Ishikawa (cell line): ENCODE measurements at regions not wholly inside any gene's neighbourhood (a gene's known extent, or its start where the extent isn't known, plus 50 kb on each side); places are given as distances from the start of the nearest gene placed in this dataset.
"Not testable (repeated sequence)": the region's sequence is repeated elsewhere in the genome, so short reads cannot be mapped to it uniquely, and the experiment has no call there.

Experiments used
- CREB1 ChIP-seq: IDR thresholded peaks from 2 replicates; pipeline ENCODE4 v1.6.1; 2012; ENCODE audit warnings: low read depth
- RAD21 ChIP-seq: IDR thresholded peaks from 2 replicates; pipeline ENCODE4 v1.6.1; 2012; ENCODE audit warnings: low read depth
- TAF1 ChIP-seq: IDR thresholded peaks from 2 replicates; pipeline ENCODE4 v1.6.1; 2012; ENCODE audit warnings: low read depth, mild to moderate bottlenecking
- USF1 ChIP-seq: IDR thresholded peaks from 2 replicates; pipeline ENCODE4 v1.6.1; 2012
- TF ChIP-seq, protein P1 (sequence below): IDR thresholded peaks from 2 replicates; pipeline ENCODE4 v1.6.1; 2012

GRCh38 chr11:67804435-67805252, 130.2 kb upstream of the ALDH3B2 start:
- TF ChIP-seq, protein P1, sequence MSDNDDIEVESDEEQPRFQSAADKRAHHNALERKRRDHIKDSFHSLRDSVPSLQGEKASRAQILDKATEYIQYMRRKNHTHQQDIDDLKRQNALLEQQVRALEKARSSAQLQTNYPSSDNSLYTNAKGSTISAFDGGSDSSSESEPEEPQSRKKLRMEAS = peak; percentile 64; the same call in 1 of the 2 replicates
- not testable (repeated sequence) for TF ChIP-seq USF1, TAF1, RAD21, CREB1
